HEK293 (cell line): ENCODE measurements at regions not wholly inside any gene's neighbourhood (a gene's known extent, or its start where the extent isn't known, plus 50 kb on each side); places are given as distances from the start of the nearest gene placed in this dataset.

Experiments
- SP2 ChIP-seq: fragments of 450-650 bp; formaldehyde crosslinking; IDR thresholded peaks from 2 replicates; pipeline ENCODE4 v1.5.1; 2016; ENCODE audit warnings: missing biosample characterization, missing genetic modification characterization
- ZFHX2 ChIP-seq: fragments of 450-650 bp; formaldehyde crosslinking; conservative IDR thresholded peaks from 2 replicates; pipeline ENCODE4 v1.5.1; 2016; ENCODE audit warnings: missing biosample characterization, missing genetic modification characterization
- ZFP3 ChIP-seq: fragments of 450-650 bp; formaldehyde crosslinking; IDR thresholded peaks from 2 replicates; pipeline ENCODE4 v1.5.1; 2016; ENCODE audit warnings: low read depth, missing biosample characterization, missing genetic modification characterization
- ZNF140 ChIP-seq: fragments of 450-650 bp; formaldehyde crosslinking; IDR thresholded peaks from 2 replicates; pipeline ENCODE4 v1.5.1; 2016; ENCODE audit warnings: missing biosample characterization, missing genetic modification characterization
- ZNF510 ChIP-seq: fragments of 450-650 bp; formaldehyde crosslinking; IDR thresholded peaks from 2 replicates; pipeline ENCODE4 v1.5.1; 2018; ENCODE audit warnings: mild to moderate bottlenecking, missing genetic modification characterization, missing biosample characterization; ENCODE audit not compliant: insufficient replicate concordance
- TF ChIP-seq, protein P1 (sequence below): fragments of 450-650 bp; formaldehyde crosslinking; IDR thresholded peaks from 2 replicates; pipeline ENCODE4 v1.5.1; 2016; ENCODE audit warnings: missing biosample characterization, missing genetic modification characterization
- TF ChIP-seq, protein P2 (sequence below): fragments of 450-650 bp; formaldehyde crosslinking; IDR thresholded peaks from 2 replicates; pipeline ENCODE4 v1.5.1; 2016; ENCODE audit warnings: missing biosample characterization, missing genetic modification characterization
- TF ChIP-seq, protein P3 (sequence below): fragments of 450-650 bp; formaldehyde crosslinking; IDR thresholded peaks from 2 replicates; pipeline ENCODE4 v1.5.1; 2017; ENCODE audit warnings: missing biosample characterization, missing genetic modification characterization
- TF ChIP-seq, protein P4 (sequence below): fragments of 450-650 bp; formaldehyde crosslinking; IDR thresholded peaks from 2 replicates; pipeline ENCODE4 v1.5.1; 2016; ENCODE audit warnings: missing biosample characterization, missing genetic modification characterization

DNA sequence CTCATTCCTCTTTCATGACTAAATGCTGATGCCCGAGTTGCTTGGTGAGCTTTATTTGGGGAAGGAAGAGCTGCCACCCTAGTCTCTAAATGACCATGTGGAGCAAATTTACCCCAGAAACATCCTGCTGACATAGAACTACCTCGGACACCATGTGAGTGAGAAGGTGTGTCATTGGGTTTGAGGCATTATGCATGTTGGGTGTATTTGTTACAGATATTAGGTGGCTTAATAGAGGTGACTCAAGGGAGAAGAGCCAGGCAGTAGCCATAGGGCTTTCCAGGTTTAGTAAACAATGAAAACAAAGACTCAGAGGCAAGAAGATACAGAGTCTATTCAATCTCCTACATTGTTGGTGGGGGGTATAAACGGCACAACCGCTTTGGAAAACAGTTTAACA, 581.5 kb downstream of the CCDC171 start:
- TF ChIP-seq, protein P1, sequence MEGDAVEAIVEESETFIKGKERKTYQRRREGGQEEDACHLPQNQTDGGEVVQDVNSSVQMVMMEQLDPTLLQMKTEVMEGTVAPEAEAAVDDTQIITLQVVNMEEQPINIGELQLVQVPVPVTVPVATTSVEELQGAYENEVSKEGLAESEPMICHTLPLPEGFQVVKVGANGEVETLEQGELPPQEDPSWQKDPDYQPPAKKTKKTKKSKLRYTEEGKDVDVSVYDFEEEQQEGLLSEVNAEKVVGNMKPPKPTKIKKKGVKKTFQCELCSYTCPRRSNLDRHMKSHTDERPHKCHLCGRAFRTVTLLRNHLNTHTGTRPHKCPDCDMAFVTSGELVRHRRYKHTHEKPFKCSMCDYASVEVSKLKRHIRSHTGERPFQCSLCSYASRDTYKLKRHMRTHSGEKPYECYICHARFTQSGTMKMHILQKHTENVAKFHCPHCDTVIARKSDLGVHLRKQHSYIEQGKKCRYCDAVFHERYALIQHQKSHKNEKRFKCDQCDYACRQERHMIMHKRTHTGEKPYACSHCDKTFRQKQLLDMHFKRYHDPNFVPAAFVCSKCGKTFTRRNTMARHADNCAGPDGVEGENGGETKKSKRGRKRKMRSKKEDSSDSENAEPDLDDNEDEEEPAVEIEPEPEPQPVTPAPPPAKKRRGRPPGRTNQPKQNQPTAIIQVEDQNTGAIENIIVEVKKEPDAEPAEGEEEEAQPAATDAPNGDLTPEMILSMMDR (tag by site-specific recombination): no peak
- TF ChIP-seq, protein P2, sequence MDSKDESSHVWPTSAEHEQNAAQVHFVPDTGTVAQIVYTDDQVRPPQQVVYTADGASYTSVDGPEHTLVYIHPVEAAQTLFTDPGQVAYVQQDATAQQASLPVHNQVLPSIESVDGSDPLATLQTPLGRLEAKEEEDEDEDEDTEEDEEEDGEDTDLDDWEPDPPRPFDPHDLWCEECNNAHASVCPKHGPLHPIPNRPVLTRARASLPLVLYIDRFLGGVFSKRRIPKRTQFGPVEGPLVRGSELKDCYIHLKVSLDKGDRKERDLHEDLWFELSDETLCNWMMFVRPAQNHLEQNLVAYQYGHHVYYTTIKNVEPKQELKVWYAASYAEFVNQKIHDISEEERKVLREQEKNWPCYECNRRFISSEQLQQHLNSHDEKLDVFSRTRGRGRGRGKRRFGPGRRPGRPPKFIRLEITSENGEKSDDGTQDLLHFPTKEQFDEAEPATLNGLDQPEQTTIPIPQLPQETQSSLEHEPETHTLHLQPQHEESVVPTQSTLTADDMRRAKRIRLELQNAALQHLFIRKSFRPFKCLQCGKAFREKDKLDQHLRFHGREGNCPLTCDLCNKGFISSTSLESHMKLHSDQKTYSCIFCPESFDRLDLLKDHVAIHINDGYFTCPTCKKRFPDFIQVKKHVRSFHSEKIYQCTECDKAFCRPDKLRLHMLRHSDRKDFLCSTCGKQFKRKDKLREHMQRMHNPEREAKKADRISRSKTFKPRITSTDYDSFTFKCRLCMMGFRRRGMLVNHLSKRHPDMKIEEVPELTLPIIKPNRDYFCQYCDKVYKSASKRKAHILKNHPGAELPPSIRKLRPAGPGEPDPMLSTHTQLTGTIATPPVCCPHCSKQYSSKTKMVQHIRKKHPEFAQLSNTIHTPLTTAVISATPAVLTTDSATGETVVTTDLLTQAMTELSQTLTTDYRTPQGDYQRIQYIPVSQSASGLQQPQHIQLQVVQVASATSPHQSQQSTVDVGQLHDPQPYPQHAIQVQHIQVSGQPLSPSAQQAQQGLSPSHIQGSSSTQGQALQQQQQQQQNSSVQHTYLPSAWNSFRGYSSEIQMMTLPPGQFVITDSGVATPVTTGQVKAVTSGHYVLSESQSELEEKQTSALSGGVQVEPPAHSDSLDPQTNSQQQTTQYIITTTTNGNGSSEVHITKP: no peak
- TF ChIP-seq, protein P3, sequence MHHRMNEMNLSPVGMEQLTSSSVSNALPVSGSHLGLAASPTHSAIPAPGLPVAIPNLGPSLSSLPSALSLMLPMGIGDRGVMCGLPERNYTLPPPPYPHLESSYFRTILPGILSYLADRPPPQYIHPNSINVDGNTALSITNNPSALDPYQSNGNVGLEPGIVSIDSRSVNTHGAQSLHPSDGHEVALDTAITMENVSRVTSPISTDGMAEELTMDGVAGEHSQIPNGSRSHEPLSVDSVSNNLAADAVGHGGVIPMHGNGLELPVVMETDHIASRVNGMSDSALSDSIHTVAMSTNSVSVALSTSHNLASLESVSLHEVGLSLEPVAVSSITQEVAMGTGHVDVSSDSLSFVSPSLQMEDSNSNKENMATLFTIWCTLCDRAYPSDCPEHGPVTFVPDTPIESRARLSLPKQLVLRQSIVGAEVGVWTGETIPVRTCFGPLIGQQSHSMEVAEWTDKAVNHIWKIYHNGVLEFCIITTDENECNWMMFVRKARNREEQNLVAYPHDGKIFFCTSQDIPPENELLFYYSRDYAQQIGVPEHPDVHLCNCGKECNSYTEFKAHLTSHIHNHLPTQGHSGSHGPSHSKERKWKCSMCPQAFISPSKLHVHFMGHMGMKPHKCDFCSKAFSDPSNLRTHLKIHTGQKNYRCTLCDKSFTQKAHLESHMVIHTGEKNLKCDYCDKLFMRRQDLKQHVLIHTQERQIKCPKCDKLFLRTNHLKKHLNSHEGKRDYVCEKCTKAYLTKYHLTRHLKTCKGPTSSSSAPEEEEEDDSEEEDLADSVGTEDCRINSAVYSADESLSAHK (tag by site-specific recombination): no peak
- TF ChIP-seq ZNF510 (no peak), SP2 (tag by site-specific recombination) (no peak), ZNF140 (tag by site-specific recombination) (no peak), ZFHX2 (tag by site-specific recombination) (no peak), ZFP3 (tag by site-specific recombination) (no peak)
- TF ChIP-seq, protein P4, sequence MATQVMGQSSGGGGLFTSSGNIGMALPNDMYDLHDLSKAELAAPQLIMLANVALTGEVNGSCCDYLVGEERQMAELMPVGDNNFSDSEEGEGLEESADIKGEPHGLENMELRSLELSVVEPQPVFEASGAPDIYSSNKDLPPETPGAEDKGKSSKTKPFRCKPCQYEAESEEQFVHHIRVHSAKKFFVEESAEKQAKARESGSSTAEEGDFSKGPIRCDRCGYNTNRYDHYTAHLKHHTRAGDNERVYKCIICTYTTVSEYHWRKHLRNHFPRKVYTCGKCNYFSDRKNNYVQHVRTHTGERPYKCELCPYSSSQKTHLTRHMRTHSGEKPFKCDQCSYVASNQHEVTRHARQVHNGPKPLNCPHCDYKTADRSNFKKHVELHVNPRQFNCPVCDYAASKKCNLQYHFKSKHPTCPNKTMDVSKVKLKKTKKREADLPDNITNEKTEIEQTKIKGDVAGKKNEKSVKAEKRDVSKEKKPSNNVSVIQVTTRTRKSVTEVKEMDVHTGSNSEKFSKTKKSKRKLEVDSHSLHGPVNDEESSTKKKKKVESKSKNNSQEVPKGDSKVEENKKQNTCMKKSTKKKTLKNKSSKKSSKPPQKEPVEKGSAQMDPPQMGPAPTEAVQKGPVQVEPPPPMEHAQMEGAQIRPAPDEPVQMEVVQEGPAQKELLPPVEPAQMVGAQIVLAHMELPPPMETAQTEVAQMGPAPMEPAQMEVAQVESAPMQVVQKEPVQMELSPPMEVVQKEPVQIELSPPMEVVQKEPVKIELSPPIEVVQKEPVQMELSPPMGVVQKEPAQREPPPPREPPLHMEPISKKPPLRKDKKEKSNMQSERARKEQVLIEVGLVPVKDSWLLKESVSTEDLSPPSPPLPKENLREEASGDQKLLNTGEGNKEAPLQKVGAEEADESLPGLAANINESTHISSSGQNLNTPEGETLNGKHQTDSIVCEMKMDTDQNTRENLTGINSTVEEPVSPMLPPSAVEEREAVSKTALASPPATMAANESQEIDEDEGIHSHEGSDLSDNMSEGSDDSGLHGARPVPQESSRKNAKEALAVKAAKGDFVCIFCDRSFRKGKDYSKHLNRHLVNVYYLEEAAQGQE (tag by site-specific recombination): no peak
